Neural cell (in vitro differentiated cells): ENCODE measurements at regions not wholly inside any gene's neighbourhood (a gene's known extent, or its start where the extent isn't known, plus 50 kb on each side); places are given as distances from the start of the nearest gene placed in this dataset.

Source experiments
- H2AFZ ChIP-seq: fragments of 200-600, 300-800 bp; sonication (generic), shearing (Covaris generic); 2 replicates; pipeline ENCODE4 v1.6.0; 2014; ENCODE audit warnings: low read depth, mild to moderate bottlenecking, antibody characterized with exemption, low read length, moderate library complexity
- H3F3A ChIP-seq: fragments of 200-600 bp; shearing (Covaris generic); 2 replicates; pipeline ENCODE4 v1.6.1; 2016; ENCODE audit warnings: mild to moderate bottlenecking, moderate library complexity, mixed read lengths, antibody characterized with exemption, low read length; ENCODE audit not compliant: insufficient read depth, poor library complexity, severe bottlenecking
- H3K27ac ChIP-seq: fragments of 200-600, 300-800 bp; sonication (generic), shearing (Covaris generic); 2 replicates; pipeline ENCODE4 v1.5.1; 2014; ENCODE audit warnings: mild to moderate bottlenecking, low read length, moderate library complexity
- H3K27me3 ChIP-seq: fragments of 300-800, 200-600 bp; sonication (generic), shearing (Covaris generic); 2 replicates; pipeline ENCODE4 v1.6.0; 2014; ENCODE audit warnings: mild to moderate bottlenecking, low read depth, low read length, moderate library complexity; ENCODE audit not compliant: insufficient read depth
- H3K36me3 ChIP-seq: fragments of 300-800, 200-600 bp; sonication (generic), shearing (Covaris generic); 2 replicates; pipeline ENCODE4 v1.5.1; 2014; ENCODE audit warnings: mild to moderate bottlenecking, antibody characterized with exemption, low read length, moderate library complexity; ENCODE audit not compliant: insufficient read depth
- H3K4me2 ChIP-seq: fragments of 300-800, 200-600 bp; sonication (generic), shearing (Covaris generic); 2 replicates; pipeline ENCODE4 v1.6.0; 2014; ENCODE audit warnings: mild to moderate bottlenecking, low read length
- H3K4me3 ChIP-seq: fragments of 300-800, 200-600 bp; sonication (generic), shearing (Covaris generic); 2 replicates; pipeline ENCODE4 v1.5.1; 2014; ENCODE audit warnings: mild to moderate bottlenecking, low read length, moderate library complexity
- H3K79me2 ChIP-seq: fragments of 200-600 bp; shearing (Covaris generic); replicated peaks from 2 replicates; pipeline ENCODE4 v1.6.0; 2014; ENCODE audit warnings: mild to moderate bottlenecking, low read length, moderate library complexity; ENCODE audit not compliant: insufficient read depth
- H3K9ac ChIP-seq: fragments of 300-800, 200-600 bp; sonication (generic), shearing (Covaris generic); 2 replicates; pipeline ENCODE4 v1.6.1; 2016; ENCODE audit warnings: mild to moderate bottlenecking, low read length, mixed read lengths
- H3K9me2 ChIP-seq: fragments of 200-600 bp; shearing (Covaris generic); 2 replicates; pipeline ENCODE4 v1.6.1; 2016; ENCODE audit warnings: mild to moderate bottlenecking, low read length, mixed read lengths; ENCODE audit not compliant: insufficient read depth
- H3K9me3 ChIP-seq: fragments of 200-600, 300-800 bp; sonication (generic), shearing (Covaris generic); 2 replicates; pipeline ENCODE4 v1.6.1; 2016; ENCODE audit warnings: mild to moderate bottlenecking, mixed run types, low read length, moderate library complexity, mixed read lengths
- H4K20me1 ChIP-seq: fragments of 200-600 bp; shearing (Covaris generic); 2 replicates; pipeline ENCODE4 v1.6.1; 2016; ENCODE audit warnings: mild to moderate bottlenecking, mixed run types; ENCODE audit not compliant: insufficient read depth
- EP300 ChIP-seq: fragments of 450-650 bp; conservative IDR thresholded peaks from 2 replicates; pipeline ENCODE4 v1.6.1; 2014; ENCODE audit warnings: antibody characterized with exemption, mild to moderate bottlenecking, moderate library complexity; ENCODE audit not compliant: poor library complexity, severe bottlenecking
- EZH2 ChIP-seq: fragments of 200-600, 300-800 bp; shearing (Covaris generic), sonication (generic); IDR thresholded peaks from 2 replicates; pipeline ENCODE4 v1.6.1; 2014; ENCODE audit warnings: antibody characterized with exemption, low read length, borderline replicate concordance, mild to moderate bottlenecking; ENCODE audit not compliant: insufficient read depth, poor library complexity, severe bottlenecking
- MXI1 ChIP-seq: fragments of 450-650 bp; conservative IDR thresholded peaks from 2 replicates; pipeline ENCODE4 v1.6.1; 2014; ENCODE audit warnings: antibody characterized with exemption, mild to moderate bottlenecking; ENCODE audit not compliant: poor library complexity, severe bottlenecking
- POLR2AphosphoS5 ChIP-seq: IDR thresholded peaks from 2 replicates; pipeline ENCODE4 v1.6.1; 2012
- RAD21 ChIP-seq: fragments of 450-650 bp; conservative IDR thresholded peaks from 2 replicates; pipeline ENCODE4 v1.6.1; 2014; ENCODE audit warnings: antibody characterized with exemption, mild to moderate bottlenecking, moderate library complexity
- SMC3 ChIP-seq: fragments of 450-650 bp; conservative IDR thresholded peaks from 2 replicates; pipeline ENCODE4 v1.6.1; 2014; ENCODE audit warnings: antibody characterized with exemption, mild to moderate bottlenecking, moderate library complexity; ENCODE audit not compliant: poor library complexity
- TAF1 ChIP-seq: IDR thresholded peaks from 2 replicates; pipeline ENCODE4 v1.6.1; 2012; ENCODE audit warnings: low read depth
- TF ChIP-seq, protein P1 (sequence below): IDR thresholded peaks from 2 replicates; pipeline ENCODE4 v1.6.1; 2012; ENCODE audit warnings: borderline replicate concordance
- TF ChIP-seq, protein P2 (sequence below): fragments of 450-650 bp; IDR thresholded peaks from 2 replicates; pipeline ENCODE4 v1.5.1; 2014; ENCODE audit warnings: antibody characterized with exemption, mild to moderate bottlenecking, moderate library complexity; ENCODE audit not compliant: poor library complexity, severe bottlenecking

DNA sequence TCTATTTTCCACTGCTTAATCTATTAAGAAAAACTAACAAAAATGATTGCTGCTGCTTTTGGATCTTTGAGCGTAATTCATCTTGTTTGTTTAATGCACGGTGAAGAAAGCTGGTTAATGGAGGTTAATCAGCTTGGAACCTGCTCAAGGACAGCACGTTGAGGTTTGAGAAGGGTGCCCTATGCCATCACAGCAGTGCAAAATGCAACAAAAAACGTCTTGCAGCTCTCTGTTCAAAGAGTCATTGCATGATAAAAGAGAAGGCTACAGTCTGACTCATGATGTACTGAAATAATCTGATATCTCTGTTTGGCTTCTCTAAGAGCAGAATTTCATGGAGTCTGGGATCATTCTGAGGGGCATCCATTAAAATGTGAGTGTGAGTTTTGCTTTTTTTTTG, 80.6 kb upstream of the PREP start:
- TF ChIP-seq, protein P1, sequence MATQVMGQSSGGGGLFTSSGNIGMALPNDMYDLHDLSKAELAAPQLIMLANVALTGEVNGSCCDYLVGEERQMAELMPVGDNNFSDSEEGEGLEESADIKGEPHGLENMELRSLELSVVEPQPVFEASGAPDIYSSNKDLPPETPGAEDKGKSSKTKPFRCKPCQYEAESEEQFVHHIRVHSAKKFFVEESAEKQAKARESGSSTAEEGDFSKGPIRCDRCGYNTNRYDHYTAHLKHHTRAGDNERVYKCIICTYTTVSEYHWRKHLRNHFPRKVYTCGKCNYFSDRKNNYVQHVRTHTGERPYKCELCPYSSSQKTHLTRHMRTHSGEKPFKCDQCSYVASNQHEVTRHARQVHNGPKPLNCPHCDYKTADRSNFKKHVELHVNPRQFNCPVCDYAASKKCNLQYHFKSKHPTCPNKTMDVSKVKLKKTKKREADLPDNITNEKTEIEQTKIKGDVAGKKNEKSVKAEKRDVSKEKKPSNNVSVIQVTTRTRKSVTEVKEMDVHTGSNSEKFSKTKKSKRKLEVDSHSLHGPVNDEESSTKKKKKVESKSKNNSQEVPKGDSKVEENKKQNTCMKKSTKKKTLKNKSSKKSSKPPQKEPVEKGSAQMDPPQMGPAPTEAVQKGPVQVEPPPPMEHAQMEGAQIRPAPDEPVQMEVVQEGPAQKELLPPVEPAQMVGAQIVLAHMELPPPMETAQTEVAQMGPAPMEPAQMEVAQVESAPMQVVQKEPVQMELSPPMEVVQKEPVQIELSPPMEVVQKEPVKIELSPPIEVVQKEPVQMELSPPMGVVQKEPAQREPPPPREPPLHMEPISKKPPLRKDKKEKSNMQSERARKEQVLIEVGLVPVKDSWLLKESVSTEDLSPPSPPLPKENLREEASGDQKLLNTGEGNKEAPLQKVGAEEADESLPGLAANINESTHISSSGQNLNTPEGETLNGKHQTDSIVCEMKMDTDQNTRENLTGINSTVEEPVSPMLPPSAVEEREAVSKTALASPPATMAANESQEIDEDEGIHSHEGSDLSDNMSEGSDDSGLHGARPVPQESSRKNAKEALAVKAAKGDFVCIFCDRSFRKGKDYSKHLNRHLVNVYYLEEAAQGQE = no peak
- no peak for TF ChIP-seq EP300
- no peak for TF ChIP-seq EZH2
- TF ChIP-seq RAD21 = no peak
- no peak for TF ChIP-seq MXI1
- no peak for TF ChIP-seq TAF1
- TF ChIP-seq SMC3 = no peak
- TF ChIP-seq POLR2AphosphoS5 = no peak
- TF ChIP-seq, protein P2, sequence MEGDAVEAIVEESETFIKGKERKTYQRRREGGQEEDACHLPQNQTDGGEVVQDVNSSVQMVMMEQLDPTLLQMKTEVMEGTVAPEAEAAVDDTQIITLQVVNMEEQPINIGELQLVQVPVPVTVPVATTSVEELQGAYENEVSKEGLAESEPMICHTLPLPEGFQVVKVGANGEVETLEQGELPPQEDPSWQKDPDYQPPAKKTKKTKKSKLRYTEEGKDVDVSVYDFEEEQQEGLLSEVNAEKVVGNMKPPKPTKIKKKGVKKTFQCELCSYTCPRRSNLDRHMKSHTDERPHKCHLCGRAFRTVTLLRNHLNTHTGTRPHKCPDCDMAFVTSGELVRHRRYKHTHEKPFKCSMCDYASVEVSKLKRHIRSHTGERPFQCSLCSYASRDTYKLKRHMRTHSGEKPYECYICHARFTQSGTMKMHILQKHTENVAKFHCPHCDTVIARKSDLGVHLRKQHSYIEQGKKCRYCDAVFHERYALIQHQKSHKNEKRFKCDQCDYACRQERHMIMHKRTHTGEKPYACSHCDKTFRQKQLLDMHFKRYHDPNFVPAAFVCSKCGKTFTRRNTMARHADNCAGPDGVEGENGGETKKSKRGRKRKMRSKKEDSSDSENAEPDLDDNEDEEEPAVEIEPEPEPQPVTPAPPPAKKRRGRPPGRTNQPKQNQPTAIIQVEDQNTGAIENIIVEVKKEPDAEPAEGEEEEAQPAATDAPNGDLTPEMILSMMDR = no peak
- Histone ChIP-seq H3K9me2 (no peaks in the 10 kb centered on the region), H3K27me3 (no peaks in the 10 kb centered on the region), H3K36me3 (no peaks in the 10 kb centered on the region), H3K9me3 (no peaks in the 10 kb centered on the region), H3K4me2 (no peak overlapping the region), H3F3A (no peaks in the 10 kb centered on the region), H2AFZ (no peak overlapping the region), H3K9ac (no peak overlapping the region), H3K27ac (no peak overlapping the region), H3K79me2 (no peaks in the 10 kb centered on the region), H4K20me1 (no peaks in the 10 kb centered on the region), H3K4me3 (no peak overlapping the region)

DNA sequence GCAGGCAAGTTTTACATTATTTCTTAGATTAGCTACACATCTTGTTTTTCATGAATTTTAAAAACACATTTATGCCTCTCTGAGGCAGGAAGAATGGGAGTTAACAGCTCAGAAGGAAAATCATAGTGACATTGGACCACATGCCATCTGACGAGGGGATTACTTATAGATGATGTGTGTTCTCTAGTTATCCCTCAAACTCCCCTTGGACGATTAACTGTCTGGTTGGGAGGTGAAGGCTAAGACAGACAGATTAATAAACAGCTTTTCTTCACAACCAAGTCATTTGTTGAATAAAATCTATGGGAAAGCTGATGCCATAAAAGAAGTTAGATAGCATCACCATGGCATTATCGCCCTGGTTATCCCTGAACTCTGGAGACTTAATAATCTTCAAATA, 80.0 kb upstream of the PREP start:
- no peaks in the 10 kb centered on the region for H4K20me1 ChIP-seq
- H3K27ac ChIP-seq = no peak overlapping the region
- no peak for TF ChIP-seq POLR2AphosphoS5
- no peak for TF ChIP-seq TAF1
- TF ChIP-seq MXI1 = no peak
- no peaks in the 10 kb centered on the region for H3K27me3 ChIP-seq
- H3K4me2 ChIP-seq = no peak overlapping the region
- no peaks in the 10 kb centered on the region for H3F3A ChIP-seq
- H2AFZ ChIP-seq = no peak overlapping the region
- no peaks in the 10 kb centered on the region for H3K9me2 ChIP-seq
- H3K9me3 ChIP-seq = no peaks in the 10 kb centered on the region
- H3K36me3 ChIP-seq = no peaks in the 10 kb centered on the region
- H3K4me3 ChIP-seq = no peak overlapping the region
- no peak overlapping the region for H3K9ac ChIP-seq
- no peaks in the 10 kb centered on the region for H3K79me2 ChIP-seq
